EL (cell line): ENCODE measurements at regions not wholly inside any gene's neighbourhood (a gene's known extent, or its start where the extent isn't known, plus 50 kb on each side); places are given as distances from the start of the nearest gene placed in this dataset.
"Not testable (repeated sequence)": the region's sequence is repeated elsewhere in the genome, so short reads cannot be mapped to it uniquely, and the experiment has no call there.

Experiments
- DNase-seq: peaks from one replicate; pipeline ENCODE4 v3.0.0-alpha.2; 2016

- no peak for DNase-seq
Measured at GRCh38 chrX:4668802-4669536, 955.5 kb upstream of the PRKX start.

- no peak for DNase-seq
Measured at GRCh38 chrX:4663085-4663484, 949.6 kb upstream of the PRKX start.

GRCh38 chrX:4661771-4662170 is 948.3 kb upstream of the PRKX start:
- no peak for DNase-seq

- no peak for DNase-seq
Measured at GRCh38 chrX:4656419-4656818, 943.0 kb upstream of the PRKX start.

GRCh38 chrX:4655743-4656142 is 942.3 kb upstream of the PRKX start:
- DNase-seq, result no peak

DNA sequence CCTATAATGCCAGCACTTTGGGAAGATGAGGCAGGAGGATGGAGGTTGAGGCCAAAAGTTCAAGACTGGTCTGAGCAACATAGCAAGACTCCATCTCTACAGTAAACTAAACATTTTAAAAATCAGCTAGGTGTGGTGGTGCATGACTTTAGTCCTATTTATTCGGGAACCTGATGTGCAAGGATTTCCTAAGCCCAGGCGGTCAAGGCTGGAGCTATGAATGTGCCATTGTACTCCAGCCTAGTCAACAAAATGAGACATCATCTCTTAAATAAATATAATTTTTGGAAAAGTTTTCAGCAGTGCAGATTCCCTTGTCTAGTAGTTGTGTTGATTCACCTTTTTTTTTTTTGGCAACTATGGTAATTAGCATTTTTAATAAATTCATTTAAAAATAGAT is 928.7 kb upstream of the PRKX start:
- no peak for DNase-seq

DNA sequence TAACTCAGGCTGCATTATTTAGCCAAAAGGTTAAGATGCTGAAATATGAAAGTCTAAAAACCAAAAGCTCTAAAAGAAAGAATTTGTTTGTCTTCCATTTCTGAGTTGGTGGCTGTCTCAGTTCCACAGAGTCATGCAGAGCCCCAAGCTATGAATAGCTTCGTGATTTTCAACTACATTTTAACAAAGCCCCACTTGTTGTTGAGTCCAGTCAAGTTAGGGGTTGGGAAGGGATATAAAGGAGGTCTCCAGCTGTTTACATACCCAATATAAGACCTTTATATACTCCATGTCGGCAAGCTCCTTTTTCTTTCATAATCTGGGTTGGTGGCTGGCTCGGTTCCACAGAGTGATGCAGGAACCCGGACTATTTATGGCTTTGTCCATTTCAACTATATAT is 924.6 kb upstream of the PRKX start:
- no peak for DNase-seq

DNA sequence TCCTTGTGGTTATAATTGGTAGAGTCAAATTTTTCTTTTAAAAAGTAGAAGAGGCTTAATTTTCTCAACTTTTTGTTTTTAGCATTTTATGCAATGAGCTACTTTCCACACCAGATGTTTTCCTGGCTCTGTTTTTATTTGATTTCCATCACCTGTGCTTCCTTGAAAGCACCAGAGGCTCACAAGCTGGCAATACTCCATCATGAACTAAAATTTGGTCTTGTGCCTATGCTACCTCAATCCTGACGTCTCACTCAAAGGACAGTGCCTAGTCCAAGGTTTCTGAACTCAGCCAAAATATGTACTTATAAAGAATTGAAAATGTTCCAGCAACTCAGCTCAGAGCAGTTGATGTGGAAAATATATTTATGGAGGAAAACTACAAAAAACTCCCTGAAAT is 914.0 kb upstream of the PRKX start:
- no peak for DNase-seq

GRCh38 chrX:4622486-4623167 is 909.2 kb upstream of the PRKX start:
- DNase-seq, result no peak

- not testable (repeated sequence) for DNase-seq
Measured at GRCh38 chrX:4613651-4614050, 900.2 kb upstream of the PRKX start.

- no peak for DNase-seq
Measured at GRCh38 chrX:4588893-4589292, 875.4 kb upstream of the PRKX start.

DNA sequence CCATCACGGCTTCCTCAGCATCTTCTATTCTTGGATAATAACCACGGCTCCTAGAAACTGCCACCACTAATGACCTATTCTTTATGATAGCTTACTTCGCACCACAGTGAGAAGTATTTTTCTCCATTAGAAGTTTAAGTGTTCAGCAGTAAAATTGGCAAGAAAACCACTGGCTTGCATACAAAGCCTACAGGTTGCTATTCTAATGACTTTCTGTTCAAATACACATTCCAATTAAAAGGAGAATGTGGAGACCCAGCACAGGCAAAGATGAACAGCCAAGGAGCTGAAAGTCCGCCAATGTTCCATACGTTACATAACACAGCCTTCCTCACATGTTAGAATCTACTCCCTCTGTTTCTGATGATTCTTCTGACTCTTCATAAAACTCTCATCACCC is 875.0 kb upstream of the PRKX start:
- DNase-seq, result no peak

GRCh38 chrX:4588056-4588455 is 874.6 kb upstream of the PRKX start:
- DNase-seq, result no peak

GRCh38 chrX:4579999-4580398 is 866.5 kb upstream of the PRKX start:
- no peak for DNase-seq

DNA sequence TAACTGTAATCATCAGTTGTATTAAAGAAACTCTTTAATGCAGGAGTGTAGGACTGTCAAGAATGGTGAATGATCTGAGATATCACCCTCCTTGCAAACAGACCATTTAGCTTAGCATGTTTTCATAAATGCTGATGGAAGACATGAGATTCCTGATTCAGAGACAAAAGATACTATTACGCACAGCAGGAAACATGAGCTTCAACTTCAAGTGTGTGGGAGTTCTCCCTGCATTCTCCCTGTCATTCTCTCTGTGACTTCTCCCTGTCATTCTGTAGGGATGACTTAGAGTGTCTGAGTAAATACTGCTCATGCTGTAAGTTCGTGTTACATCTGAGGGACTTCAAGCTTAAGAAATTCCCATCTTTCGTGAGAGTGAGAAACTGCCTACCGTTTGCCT is 866.0 kb upstream of the PRKX start:
- no peak for DNase-seq

DNA sequence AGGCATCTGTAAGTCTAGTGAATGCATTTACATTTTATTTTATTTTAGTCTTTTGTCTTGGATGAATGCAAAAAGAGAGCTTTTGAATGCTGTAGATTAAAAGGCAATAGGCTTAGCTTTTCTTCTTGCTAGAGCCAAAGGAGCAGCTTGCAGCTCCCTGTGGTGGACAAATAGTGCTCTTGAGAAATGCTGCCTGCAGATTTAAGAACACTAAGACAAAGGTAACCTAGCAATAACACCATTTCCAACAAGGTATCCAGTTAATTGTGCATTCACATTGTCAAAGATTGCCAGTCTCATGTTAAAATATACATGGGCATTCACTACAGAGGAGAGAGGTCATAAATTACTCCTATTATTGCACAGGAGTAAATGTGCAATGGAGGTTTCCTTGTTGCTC is 859.2 kb upstream of the PRKX start:
- DNase-seq, result no peak

- no peak for DNase-seq
Measured at GRCh38 chrX:4570151-4570550, 856.7 kb upstream of the PRKX start.

GRCh38 chrX:4560192-4560591 is 846.7 kb upstream of the PRKX start:
- DNase-seq, result no peak

DNA sequence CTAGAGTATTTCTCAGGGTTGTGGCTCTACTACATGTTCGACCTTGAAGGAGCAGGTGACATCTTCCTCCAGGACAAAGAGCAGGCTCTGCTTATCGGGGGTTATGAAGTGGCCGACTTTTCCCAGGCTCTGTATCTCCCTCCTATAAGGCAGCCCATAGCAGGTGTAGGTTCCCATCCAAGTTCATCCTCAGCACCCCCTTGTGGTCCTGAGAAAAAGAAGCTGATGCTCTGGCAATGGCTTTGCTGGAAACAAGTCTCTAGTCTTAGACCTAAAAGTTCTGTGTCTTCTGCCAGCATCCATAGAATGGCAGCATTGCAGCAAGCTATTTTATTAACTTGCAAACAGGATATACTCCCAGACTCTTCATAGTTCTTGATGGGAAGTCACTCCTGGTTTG is 836.6 kb upstream of the PRKX start:
- no peak for DNase-seq

DNA sequence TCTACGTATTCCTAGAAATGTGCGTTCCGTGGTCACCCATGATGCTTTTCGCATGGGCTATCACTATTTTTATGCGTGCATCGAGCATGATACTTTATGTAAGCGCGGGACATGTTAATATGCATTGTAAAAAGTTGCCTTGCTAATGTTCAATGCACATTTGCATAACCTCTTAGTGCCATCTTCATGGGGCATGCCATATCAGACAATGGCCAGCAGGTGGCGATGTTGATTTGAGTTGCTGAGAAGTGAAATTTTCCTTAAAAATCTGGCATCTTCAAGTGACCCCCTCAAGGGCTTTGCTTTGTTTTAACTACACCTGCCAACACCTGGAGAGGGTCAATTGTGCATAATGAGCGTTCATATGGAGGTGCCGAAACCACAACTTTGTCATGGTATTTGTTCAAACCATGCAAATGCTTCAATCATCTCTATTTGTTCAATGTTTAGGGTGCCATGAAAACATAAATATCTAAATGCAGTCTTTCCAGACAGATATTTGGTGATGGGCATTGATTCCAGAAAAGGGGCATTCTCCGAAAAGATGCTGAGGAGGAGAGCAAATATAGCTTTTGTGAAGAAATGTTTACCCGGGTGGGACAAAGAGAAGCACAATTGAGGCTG is 833.9 kb upstream of the PRKX start:
- DNase-seq, result peak; percentile 1

DNA sequence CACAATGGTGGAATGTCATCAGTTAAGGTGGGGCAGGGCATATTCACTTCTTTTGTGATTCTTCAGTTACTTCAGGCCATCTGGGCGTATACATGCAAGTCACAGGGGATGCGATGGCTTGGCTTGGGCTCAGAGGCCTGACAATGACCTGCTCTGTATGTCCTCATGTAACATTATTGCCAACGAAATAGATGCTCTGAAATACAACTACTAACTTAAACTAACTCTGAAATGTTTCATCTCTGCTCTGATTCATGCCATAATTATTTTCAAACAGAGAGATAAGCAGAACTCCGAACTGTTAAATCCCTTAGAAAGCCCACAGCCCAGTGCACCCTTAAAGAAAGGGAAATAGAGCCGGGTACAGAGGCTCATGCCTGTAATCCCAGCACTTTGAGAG is 832.7 kb upstream of the PRKX start:
- not testable (repeated sequence) for DNase-seq

- no peak for DNase-seq
Measured at GRCh38 chrX:4528247-4528646, 814.8 kb upstream of the PRKX start.

DNA sequence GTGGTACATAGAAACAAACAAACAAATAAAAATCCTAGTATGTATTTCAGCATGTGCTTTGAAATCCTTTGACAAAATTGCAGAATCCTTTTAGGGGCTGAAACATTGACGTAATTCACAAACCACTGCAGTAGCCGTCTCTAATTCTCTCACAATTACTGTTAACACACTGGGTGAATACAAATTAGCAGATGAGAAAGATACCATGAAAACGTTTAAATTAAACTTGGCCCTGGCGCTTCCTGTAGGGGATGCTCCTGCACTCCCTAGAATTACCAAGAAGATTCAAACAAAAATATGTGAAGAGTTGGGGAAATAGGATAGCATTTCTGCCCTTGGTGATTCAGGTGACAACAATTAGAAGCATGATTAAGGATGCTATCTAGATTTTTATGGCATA is 772.5 kb upstream of the PRKX start:
- no peak for DNase-seq

DNA sequence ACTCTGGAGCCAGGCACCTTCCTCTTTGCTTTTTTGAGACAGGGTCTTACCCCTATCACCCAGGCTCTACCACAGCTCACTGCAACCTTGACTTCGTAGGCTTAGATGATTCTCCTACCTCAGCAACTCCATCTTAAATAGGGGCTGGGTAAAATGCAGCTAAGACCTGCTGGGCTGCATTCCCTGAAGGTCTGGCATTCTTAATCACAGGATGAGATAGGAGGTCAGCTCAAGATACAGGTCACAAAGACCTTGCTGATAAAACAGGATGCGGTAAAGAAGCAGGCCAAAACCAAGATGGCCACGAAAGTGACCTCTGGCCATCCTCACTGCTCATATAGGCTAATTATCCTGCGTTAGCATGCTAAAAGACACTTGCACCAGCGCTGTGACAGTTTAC is 770.8 kb upstream of the PRKX start:
- no peak for DNase-seq
